HCT116 (cell line): ENCODE measurements at regions not wholly inside any gene's neighbourhood (a gene's known extent, or its start where the extent isn't known, plus 50 kb on each side); places are given as distances from the start of the nearest gene placed in this dataset.

Experiments
- ATAC-seq: fragments of 200-7000 bp; cut with Tn5 transposase; 2 replicates; pipeline ENCODE4 v1.9.1; 2020; ENCODE audit warnings: mild to moderate bottlenecking, moderate library complexity
- BruUV-seq: library from RNA; stranded (reverse); fragments of 400-500 nt; replicated peaks from 2 replicates; lab custom pipeline; 2021; lab: Mats Ljungman, UMichigan
- CTCF ChIA-PET: fragments of 300-600 bp; sonication (Branson Sonifier 250); formaldehyde crosslinking; loops from one replicate; lab custom pipeline; 2021; ENCODE audit warnings: antibody characterized with exemption; lab: Charles Lee
- POLR2A ChIA-PET: fragments of 300-600, 350-600 bp; sonication (Branson Sonifier 250); formaldehyde crosslinking; loops from one replicate; lab custom pipeline; 2021; ENCODE audit warnings: antibody characterized with exemption; lab: Charles Lee
- RAD21 ChIA-PET, 2 experiments: fragments of 300-600 bp; sonication (Branson Sonifier 250); formaldehyde crosslinking; loops; one replicate each; lab custom pipeline; 2023; ENCODE audit warnings: low total read pairs in 2 of 2; ENCODE audit not compliant: uncharacterized antibody in 2 of 2, unreplicated experiment in 2 of 2, low non-redundant PET in 1 of 2; lab: Charles Lee
- DNase-seq: peaks from one replicate; pipeline ENCODE4 v3.0.0-alpha.2; 2010; ENCODE audit warnings: low read depth, low spot score
- H2AFZ ChIP-seq: fragments of 200-600 bp; shearing (Covaris generic), sonication (generic); 2 replicates; pipeline ENCODE4 v1.6.1; 2017; ENCODE audit warnings: low read depth, mixed run types, mixed read lengths, antibody characterized with exemption, low read length; ENCODE audit not compliant: poor library complexity, severe bottlenecking
- H3K27ac ChIP-seq: 2 replicates; pipeline ENCODE4 v1.5.1; 2012; ENCODE audit warnings: low read depth, low read length
- H3K27me3 ChIP-seq: fragments of 200-600 bp; sonication (generic); 2 replicates; pipeline ENCODE4 v1.6.1; 2016; ENCODE audit warnings: mixed run types, low read length, mixed read lengths; ENCODE audit not compliant: insufficient read depth
- H3K36me3 ChIP-seq, 2 experiments: fragments of 200-500 bp in 1 of 2; fragments of 200-600 bp in 1 of 2; sonication (Bioruptor generic) in 1 of 2; sonication (generic) in 1 of 2; 2 replicates each; pipeline versions ENCODE4 v1.5.1 to v1.6.1; 2014 to 2016; ENCODE audit warnings: low read length in 2 of 2, inconsistent platforms in 1 of 2, mixed read lengths in 1 of 2, mixed run types in 1 of 2; ENCODE audit not compliant: insufficient read depth in 2 of 2, control insufficient read depth in 1 of 2
- H3K4me1 ChIP-seq, 2 experiments: fragments of 200-600 bp in 1 of 2; sonication (generic) in 1 of 2; 2 replicates each; pipeline versions ENCODE4 v1.5.1 to v1.6.1; 2012 to 2017; ENCODE audit warnings: low read length in 2 of 2, inconsistent platforms in 1 of 2, mild to moderate bottlenecking in 1 of 2, mixed read lengths in 1 of 2, mixed run types in 1 of 2, moderate library complexity in 1 of 2; ENCODE audit not compliant: insufficient read depth in 2 of 2, control insufficient read depth in 1 of 2
- H3K4me2 ChIP-seq: fragments of 200-600 bp; sonication (generic); 2 replicates; pipeline ENCODE4 v1.6.1; 2017; ENCODE audit warnings: mixed run types, low read length, mixed read lengths
- H3K4me3 ChIP-seq, 2 experiments: fragments of 200-600 bp in 1 of 2; sonication (generic) in 1 of 2; replicated peaks in 1 of 2; 2 replicates each; pipeline ENCODE4 v1.5.1; 2011 to 2016; ENCODE audit warnings: low read length in 2 of 2, control low read depth in 1 of 2, low read depth in 1 of 2, mild to moderate bottlenecking in 1 of 2, mixed read lengths in 1 of 2, mixed run types in 1 of 2
- H3K79me2 ChIP-seq: fragments of 200-600 bp; sonication (generic); 2 replicates; pipeline ENCODE4 v1.6.1; 2017; ENCODE audit warnings: mild to moderate bottlenecking, mixed run types, low read length, moderate library complexity, mixed read lengths; ENCODE audit not compliant: insufficient read depth
- H3K9ac ChIP-seq: fragments of 200-600 bp; sonication (generic); 2 replicates; pipeline ENCODE4 v1.6.1; 2016; ENCODE audit warnings: low read length, mixed read lengths
- H3K9me2 ChIP-seq: fragments of 200-600 bp; sonication (generic), shearing (Covaris generic); 2 replicates; pipeline ENCODE4 v1.6.1; 2017; ENCODE audit warnings: mixed run types, mild to moderate bottlenecking, moderate library complexity; ENCODE audit not compliant: insufficient read depth
- H3K9me3 ChIP-seq, 2 experiments: fragments of 200-500 bp in 1 of 2; fragments of 200-600 bp in 1 of 2; sonication (Bioruptor generic) in 1 of 2; sonication (generic) in 1 of 2; 2 replicates each; pipeline ENCODE4 v1.6.1; 2014 to 2017; ENCODE audit warnings: low read length in 2 of 2, mixed read lengths in 2 of 2, inconsistent platforms in 1 of 2, low read depth in 1 of 2, mild to moderate bottlenecking in 1 of 2, mixed run types in 1 of 2, moderate library complexity in 1 of 2; ENCODE audit not compliant: control insufficient read depth in 1 of 2, insufficient read depth in 1 of 2
- H4K20me1 ChIP-seq: fragments of 200-600 bp; sonication (generic), shearing (Covaris generic); 2 replicates; pipeline ENCODE4 v1.6.1; 2017; ENCODE audit warnings: mixed run types, mild to moderate bottlenecking, moderate library complexity; ENCODE audit not compliant: insufficient read depth
- EZH2 ChIP-seq: fragments of 200-600 bp; sonication (generic); IDR thresholded peaks from 2 replicates; pipeline ENCODE4 v1.6.1; 2017; ENCODE audit warnings: antibody characterized with exemption, mixed run types
- POLR2AphosphoS5 ChIP-seq: IDR thresholded peaks from 2 replicates; pipeline ENCODE4 v1.6.1; 2011; ENCODE audit warnings: mild to moderate bottlenecking, low read depth, low read length, moderate library complexity
- RAD21 ChIP-seq: IDR thresholded peaks from 2 replicates; pipeline ENCODE4 v1.6.1; 2012; ENCODE audit warnings: low read depth, mild to moderate bottlenecking
- SIN3A ChIP-seq: IDR thresholded peaks from 2 replicates; pipeline ENCODE4 v1.6.1; 2012; ENCODE audit warnings: low read depth
- SRF ChIP-seq: IDR thresholded peaks from 2 replicates; pipeline ENCODE4 v1.6.1; 2012; ENCODE audit warnings: low read depth
- ZFX ChIP-seq: fragments of 450-650 bp; IDR thresholded peaks from 2 replicates; pipeline ENCODE4 v1.6.1; 2017
- intact Hi-C: fragments of 100-400 bp; cut with micrococcal nuclease; formaldehyde crosslinking; loops from 2 replicates; pipeline ENCODE4 v1.10.0; 2022

GRCh38 chr20:50244352-50245149 lies 53.9 kb downstream of the CEBPB start:
- no peaks in the 10 kb centered on the region for H4K20me1 ChIP-seq
- peak overlapping the region; percentile 56 for H3K27ac ChIP-seq
- peak; percentile 38 for DNase-seq
- TF ChIP-seq SIN3A = no peak
- 0 out of 2 replicates have a peak, but pooled peaks have one; percentile 21 for TF ChIP-seq POLR2AphosphoS5
- no peaks in the 10 kb centered on the region for H3K79me2 ChIP-seq
- peak overlapping the region; percentile 81 for H3K4me2 ChIP-seq
- BruUV-seq = no TSS peak
- ChIA-PET POLR2A (interaction anchor here (1.2 to 1.3 kb wide), 3 partner anchors 21 to 102 kb away, joined by 3 to 8 read pairs (median 4); partner anchors contain the start of gene CEBPB), CTCF (interaction anchor here (0.7 kb wide), 1 partner anchor 12 kb away, joined by 3 read pairs; no protein-coding TSS in a partner anchor), RAD21 (no interaction called here)
- H3K9me2 ChIP-seq = no peaks in the 10 kb centered on the region
- H3K4me1 ChIP-seq = peaks cover 71 to 86% of the 10 kb centered on the region in 2 experiments
- peak overlapping the region; percentile 66 for H3K9ac ChIP-seq
- no peak overlapping the region for H2AFZ ChIP-seq
- H3K27me3 ChIP-seq = no peaks in the 10 kb centered on the region
- intact Hi-C loops = no loop called here
- ATAC-seq = peak; percentile 32
- H3K36me3 ChIP-seq = no peaks in the 10 kb centered on the region
- no peak overlapping the region for H3K4me3 ChIP-seq
- H3K9me3 ChIP-seq = no peaks in the 10 kb centered on the region

- peak; percentile 13; the same call in 1 of the 2 replicates for ATAC-seq
- RAD21 ChIA-PET = no interaction called here
- no peak overlapping the region for H3K4me3 ChIP-seq
These were observed 55.1 kb downstream of the CEBPB start for GRCh38 chr20:50245498-50246366.

More at GRCh38 chr20:50245498-50246366, 55.1 kb downstream of the CEBPB start:
- BruUV-seq = no TSS peak
- Histone ChIP-seq H3K4me1 (peaks cover 65 to 75% of the 10 kb centered on the region in 2 experiments), H3K9me3 (no peaks in the 10 kb centered on the region), H3K27ac (peak overlapping the region; percentile 56), H3K9me2 (no peaks in the 10 kb centered on the region), H4K20me1 (no peaks in the 10 kb centered on the region), H3K36me3 (no peaks in the 10 kb centered on the region), H3K9ac (peak overlapping the region; percentile 31; the same call in 1 of the 2 replicates), H3K4me2 (peak overlapping the region; percentile 81), H2AFZ (peak overlapping the region; percentile 78), H3K27me3 (no peaks in the 10 kb centered on the region), H3K79me2 (no peaks in the 10 kb centered on the region)
- ChIA-PET POLR2A (interaction anchor here (1.3 kb wide), 1 partner anchor 55 kb away, joined by 8 read pairs; the partner anchor contains the start of gene CEBPB), CTCF (interaction anchor here (0.7 kb wide), 1 partner anchor 11 kb away, joined by 3 read pairs; no protein-coding TSS in a partner anchor)
- TF ChIP-seq RAD21 (no peak), SRF (no peak), ZFX (no peak), EZH2 (no peak), POLR2AphosphoS5 (no peak; the same call in 1 of the 2 replicates)
- intact Hi-C loops = no loop called here
- peak; percentile 23 for DNase-seq
